AG20443 (cell line): ENCODE measurements at regions not wholly inside any gene's neighbourhood (a gene's known extent, or its start where the extent isn't known, plus 50 kb on each side); places are given as distances from the start of the nearest gene placed in this dataset.

Experiments used
- DNase-seq: peaks from one replicate; pipeline ENCODE4 v3.0.0; 2012; ENCODE audit warnings: low spot score, mixed read lengths

DNA sequence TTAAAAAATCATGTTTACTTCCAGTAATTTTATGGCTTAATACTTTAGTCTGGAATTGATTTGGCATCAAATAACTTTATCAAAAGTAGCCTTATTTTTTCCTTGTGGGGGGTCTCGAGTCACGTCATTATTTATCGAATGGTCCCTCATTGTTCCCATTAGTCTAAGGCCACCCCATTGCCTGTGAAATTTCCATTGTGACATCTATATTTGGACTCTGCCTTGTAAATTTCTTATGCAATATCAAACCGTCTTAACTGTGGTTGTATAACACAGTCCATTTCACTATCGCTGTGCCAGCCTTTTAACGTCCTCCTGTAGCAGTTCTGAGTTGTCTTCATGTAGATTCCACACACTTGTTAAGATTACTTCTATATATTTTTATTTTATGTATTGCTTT is 103.9 kb upstream of the RET start:
- no peak for DNase-seq

DNA sequence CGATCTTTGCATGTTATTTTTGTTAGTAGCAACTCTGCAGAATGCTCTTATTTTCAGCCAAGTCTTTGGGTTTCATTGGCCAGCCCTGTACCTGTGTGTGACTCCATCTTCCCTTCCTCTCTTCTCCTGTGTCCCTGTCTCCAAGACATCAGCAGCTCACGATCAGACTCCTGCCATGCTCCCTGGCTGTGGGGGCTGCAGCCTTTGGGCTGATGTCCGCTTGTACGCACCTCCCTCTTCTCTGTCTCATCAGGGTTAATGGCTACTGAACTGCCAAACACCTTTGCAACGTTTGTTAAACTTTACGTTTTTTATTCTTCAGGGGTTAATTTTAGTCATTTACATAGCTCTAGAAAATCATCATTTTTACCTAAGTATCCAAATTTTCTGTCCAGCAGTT is 103.5 kb upstream of the RET start:
- DNase-seq = no peak

GRCh38 chr10:42973870-42974692 is 102.8 kb upstream of the RET start:
- DNase-seq = no peak

DNA sequence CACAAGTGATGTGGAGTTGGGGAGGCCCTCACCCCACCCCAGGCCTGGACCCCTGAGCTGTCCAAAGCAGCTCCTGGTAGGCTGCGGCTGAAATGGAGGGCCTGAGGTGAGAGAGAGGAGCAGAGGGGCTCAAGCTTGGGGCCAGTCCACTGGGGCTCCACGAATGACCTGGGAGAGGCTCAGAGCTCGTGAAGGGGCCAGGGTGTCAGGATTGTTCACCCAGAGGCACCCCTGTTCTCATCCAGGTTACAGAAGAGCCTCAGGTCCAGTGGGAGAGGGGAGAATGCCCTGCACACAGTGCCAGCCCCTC is 102.2 kb upstream of the RET start:
- DNase-seq = no peak

DNA sequence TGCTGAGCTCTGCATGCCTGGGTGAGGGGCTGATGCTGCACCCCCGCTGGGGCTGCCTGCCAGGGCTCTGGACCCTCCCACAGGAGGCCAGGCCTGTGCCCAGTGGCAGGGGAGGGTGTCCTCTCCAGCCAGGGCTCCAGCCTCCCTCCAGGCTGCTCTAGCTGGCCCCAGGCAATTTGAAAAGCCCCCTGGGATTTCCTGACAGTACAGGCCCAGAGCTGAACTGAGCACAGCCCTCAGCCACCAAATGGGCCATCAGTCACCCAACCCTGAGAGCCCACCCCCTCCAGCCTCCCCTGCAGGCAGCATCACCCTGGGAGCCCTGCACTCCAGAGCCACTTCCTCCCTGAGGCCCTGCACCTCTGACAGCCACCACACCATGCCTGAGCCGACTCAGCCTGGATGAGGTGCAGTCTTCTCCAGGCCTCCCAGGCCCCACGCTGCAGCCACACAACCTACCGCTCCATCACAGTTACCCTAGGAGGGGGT is 101.8 kb upstream of the RET start:
- no peak for DNase-seq

DNA sequence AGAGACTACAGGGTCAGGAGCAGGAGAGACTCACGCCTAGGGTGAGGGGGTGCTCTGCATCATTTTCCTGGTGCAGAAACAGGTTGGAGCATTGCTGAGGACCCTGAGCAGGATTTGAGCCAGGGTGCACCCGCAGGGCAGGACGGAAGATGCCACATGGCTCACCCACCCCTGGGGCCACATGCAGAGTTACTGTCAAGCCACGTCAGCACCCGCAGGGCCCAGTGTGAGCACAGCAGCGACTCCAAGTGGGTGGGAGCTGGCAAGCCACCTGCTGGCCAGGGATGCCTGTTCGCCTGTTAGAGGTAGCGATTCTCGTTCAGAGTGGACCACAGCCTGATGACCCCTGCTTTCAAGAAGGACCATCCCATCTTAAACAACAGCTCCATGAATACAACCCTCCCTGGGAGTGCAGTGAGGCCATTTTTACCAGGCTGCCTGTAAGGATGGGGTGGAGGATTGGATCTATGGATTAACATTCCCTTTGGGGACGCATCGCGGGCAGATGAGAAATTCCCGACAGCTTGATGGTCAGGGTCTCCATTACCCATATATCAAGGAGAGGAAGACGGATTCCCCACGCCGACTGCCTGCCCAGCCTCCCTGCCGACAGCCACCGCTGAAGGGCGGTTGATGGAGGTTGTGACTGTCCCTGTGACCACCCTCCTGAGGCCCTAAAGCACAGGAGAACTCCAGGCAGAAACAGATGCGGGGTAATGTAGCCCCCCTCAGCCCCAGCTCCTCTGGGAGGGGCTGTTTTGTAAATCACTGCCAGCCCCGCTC is 101.1 kb upstream of the RET start:
- no peak for DNase-seq

DNA sequence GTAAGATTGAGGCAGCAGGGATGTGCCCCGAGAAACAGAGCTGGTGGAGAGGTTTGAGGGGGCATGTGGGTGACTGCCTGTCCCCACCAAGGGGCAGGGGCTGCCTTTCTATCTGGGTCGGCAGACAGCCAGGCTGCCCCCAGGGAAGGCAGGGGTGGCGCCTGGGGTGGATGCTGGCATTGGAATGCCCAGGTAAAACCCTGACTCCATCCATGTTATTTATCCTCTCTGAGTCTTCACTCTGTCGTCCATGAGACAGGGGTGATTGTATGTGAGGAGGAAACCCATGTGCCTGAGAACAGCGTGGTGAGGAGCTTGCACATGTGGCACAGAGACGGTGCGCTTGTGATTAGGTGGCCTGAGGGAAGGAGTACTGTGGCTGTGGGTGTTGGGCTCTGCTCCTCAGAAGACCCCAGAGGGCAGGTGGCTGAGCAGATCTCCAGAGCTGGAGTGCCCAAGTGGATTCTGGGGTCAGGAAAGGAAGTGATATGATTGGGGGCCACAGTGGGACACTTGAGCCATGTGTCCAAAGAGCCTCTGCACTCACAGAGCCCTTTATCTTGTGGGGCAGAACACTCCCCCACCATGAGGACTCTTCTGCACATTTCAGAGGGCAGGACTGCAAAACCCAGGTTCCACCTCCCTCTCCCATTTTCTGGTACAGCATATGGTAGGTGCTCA is 100.4 kb upstream of the RET start:
- no peak for DNase-seq

DNA sequence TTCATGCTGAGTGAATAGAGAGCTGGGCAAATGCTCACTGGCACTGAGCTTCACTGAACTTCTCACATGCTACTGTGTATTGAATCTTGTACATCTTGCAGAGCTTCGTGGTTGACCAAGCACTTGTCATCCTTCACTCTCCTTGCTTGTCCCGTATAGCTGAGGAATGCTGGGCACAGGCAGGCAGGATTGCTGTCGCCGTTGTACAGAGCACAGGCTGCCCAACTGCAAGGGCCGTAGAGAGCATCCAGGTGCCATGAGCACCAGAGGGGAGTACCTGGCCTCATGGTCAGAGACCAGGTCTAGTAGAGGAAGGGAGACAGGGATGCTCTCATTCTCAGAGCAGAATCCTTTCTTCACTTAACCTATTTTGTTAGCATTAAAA is 99.8 kb upstream of the RET start:
- no peak for DNase-seq

DNA sequence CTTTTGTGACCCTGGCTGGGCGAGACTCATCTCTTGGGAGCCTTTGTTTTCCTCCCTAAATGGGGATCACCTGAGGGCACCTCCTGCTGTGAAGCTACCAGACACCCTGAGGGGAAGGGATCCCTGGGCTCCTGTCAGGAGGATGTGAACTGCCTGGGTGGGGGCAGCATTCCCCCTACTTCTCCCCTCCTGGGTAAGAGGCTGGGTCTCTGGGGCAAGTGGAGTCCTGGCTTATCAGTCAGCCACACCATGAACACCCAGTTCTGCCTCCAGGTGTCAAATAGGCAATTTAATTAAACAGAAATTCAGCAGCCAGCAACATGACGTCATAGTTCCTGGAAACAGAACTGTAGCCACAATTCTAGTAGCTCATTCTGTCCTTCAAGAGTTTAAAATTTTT is 97.7 kb upstream of the RET start:
- no peak for DNase-seq

DNA sequence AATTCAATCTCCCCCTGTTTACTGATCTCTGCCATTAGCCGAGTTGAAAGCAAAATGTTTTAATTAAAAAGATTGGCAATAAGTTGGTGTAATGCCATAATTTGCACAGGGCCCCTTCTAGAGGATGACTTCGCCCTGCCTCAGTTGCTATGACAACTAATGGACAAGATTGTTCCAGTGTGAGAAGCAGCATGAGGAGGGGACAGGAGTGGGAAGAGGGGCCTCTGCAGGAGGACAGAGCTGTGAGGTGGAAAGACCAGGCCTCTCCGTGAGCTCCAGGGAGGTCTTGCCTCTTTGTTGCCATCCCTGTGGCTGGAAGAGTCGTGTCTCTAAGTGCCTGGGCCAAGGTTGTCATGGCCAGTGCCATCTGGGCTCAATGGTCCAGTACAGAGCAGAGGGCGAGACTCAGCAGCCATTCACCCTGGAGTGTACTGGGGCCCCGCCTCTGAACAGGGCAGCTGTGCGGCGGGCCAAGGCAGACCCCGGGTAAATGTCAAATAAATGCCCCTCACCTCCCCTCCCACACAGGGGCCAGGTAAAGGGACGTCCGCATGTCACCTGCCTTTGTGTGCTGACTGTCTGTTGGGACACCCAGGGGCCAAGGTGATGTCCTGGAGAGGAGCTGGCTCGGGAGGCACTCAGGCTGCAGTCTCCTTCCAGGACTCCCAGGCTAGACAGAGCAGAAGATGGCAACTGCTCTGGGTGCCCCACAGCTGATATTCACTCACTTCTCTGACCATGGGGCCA is 97.0 kb upstream of the RET start:
- DNase-seq = no peak

DNA sequence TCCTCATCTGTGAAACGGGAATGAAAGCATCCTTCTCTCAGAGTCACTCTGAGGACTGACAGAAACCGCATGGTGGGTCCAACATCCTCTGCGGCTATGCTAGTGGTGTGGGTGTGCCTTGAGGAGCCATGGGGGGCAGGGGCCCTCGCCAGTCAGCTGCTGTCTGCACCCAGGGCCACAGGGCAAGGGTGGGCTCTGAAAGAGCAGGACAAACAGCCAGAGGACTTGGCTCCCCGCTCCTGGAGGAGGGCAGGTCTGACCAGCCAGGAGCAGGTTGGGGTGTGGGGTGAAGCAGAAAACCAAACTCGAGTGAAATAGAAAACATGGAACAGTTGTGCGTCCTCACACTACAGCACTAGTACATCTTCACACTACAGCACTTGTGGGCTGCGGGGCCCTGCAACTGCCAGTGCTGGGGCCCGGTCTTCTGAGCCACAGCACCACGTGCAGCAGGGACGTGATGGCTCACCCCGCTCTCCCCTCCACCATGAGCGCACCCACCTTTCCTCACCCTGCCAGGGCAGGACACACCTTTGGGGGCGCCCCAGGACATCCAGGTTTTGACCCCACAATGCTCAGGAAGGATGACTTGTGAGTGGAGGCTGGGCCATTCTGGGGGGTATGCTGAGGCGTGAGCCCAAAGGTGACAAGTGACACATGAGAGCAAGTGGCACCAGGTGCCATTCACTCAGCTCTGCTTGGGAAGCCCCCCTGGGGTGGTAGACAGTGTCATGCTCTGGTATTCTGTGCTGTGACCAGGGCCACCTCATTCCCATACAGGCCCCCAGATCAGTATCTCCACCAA is 96.1 kb upstream of the RET start:
- no peak for DNase-seq

- DNase-seq = no peak
These were observed 95.3 kb upstream of the RET start for GRCh38 chr10:42981358-42982236.

- DNase-seq = no peak
These were observed 93.9 kb upstream of the RET start for GRCh38 chr10:42982891-42983506.

GRCh38 chr10:42983591-42983990 is 93.3 kb upstream of the RET start:
- DNase-seq = no peak

DNA sequence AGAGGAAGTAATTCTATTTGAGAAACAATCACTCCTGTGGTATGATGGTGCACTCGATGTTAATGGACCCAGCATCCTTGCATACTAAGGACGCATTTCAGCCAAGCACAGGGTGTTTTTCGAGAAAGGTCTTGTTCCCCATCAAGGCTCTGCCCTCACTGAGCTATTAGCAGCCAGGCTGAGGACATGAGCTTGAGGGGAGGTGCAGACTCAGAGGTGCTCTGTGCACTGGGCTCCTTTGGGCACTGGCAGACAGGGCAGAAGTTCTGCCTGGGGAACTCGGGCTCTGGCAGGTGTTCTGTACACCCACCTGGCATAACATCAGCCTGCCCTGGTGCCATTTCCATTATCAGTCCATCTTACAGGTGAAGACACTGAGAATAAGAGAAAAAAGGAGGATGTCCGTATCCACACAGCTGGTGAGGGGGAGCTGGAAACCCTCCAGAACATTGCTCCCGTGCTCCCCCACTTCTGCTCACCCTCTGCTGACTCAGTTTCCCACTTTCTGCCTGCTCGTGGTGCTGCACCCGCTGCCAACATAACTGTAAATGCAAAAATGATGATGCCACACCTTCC is 92.7 kb upstream of the RET start:
- no peak for DNase-seq

DNA sequence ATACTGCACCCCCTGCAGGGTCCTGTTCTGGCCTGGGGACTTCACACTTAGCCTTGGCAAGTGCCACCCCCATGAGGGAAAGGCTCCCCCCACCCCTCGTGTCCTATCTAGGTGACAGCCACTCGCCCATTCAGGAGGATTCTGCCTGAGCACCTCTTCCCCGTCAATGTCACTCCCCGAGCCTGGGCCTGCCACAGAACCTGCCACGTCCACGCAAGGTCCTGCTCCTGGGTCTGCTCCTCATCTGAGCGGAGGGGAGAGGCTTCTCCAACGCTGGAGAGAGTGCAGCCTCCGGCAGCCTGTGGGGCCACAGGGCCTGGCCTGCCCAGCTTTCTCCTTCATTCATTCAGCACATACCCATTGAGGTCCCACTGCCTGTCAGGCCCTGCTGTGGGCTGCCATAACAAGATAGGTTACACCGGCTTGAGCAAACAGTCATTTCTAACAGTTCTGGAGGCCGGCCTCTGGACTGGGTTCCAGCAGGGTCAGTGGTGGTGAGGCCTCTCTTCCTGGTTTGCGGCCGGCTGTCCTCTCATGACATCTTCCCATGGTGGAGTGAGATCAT is 92.0 kb upstream of the RET start:
- no peak for DNase-seq

- DNase-seq = no peak
These were observed 91.2 kb upstream of the RET start for GRCh38 chr10:42985436-42986316.

DNA sequence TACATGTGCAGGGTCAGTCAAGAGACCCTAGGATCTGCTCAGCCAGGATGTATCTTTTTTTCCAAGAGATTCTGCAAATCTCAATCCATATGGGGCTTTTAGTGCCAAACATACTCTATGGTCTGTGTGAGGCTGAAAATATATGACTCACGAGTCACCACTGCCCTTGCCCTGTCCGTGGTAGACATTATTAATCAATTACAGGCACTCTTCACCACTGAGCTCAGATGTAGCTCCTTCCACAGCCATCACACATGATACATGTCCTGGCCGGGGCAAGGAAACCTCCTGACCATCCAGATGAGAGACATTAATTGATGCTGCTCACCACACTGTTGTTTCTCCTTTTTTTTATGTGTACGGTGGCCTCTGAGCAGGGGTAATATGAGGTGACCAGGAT is 90.2 kb upstream of the RET start:
- DNase-seq = no peak
